H9 (cell line): ENCODE measurements at regions not wholly inside any gene's neighbourhood (a gene's known extent, or its start where the extent isn't known, plus 50 kb on each side); places are given as distances from the start of the nearest gene placed in this dataset.

Experiments used
- DNase-seq: peaks from one replicate; pipeline ENCODE4 v3.0.0-alpha.2; 2017
- H2AFZ ChIP-seq: one replicate; pipeline ENCODE4 v1.6.1; 2013; ENCODE audit warnings: mild to moderate bottlenecking, low read length, control low read depth, moderate library complexity
- H2AK5ac ChIP-seq: 2 replicates; pipeline ENCODE4 v1.6.1; 2013; ENCODE audit warnings: low read length, control low read depth, mixed read lengths; ENCODE audit not compliant: insufficient read length
- H2BK120ac ChIP-seq: one replicate; pipeline ENCODE4 v1.6.1; 2013; ENCODE audit warnings: low read depth, mild to moderate bottlenecking, low read length, control low read depth, inconsistent platforms; ENCODE audit not compliant: poor library complexity, severe bottlenecking
- H2BK12ac ChIP-seq: 2 replicates; pipeline ENCODE4 v1.6.1; 2013; ENCODE audit warnings: low read length, control low read depth, mixed read lengths, low read depth; ENCODE audit not compliant: insufficient read length
- H2BK15ac ChIP-seq: 2 replicates; pipeline ENCODE4 v1.6.1; 2013; ENCODE audit warnings: low read depth, low read length, control low read depth
- H2BK20ac ChIP-seq: one replicate; pipeline ENCODE4 v1.6.1; 2013; ENCODE audit warnings: low read depth, mild to moderate bottlenecking, low read length, control low read depth, inconsistent platforms; ENCODE audit not compliant: poor library complexity, severe bottlenecking
- H2BK5ac ChIP-seq: 2 replicates; pipeline ENCODE4 v1.6.1; 2013; ENCODE audit warnings: low read length, control low read depth, mixed read lengths; ENCODE audit not compliant: insufficient read length
- H3K14ac ChIP-seq: 2 replicates; pipeline ENCODE4 v1.6.1; 2013; ENCODE audit warnings: low read length, control low read depth; ENCODE audit not compliant: insufficient read depth
- H3K18ac ChIP-seq: 2 replicates; pipeline ENCODE4 v1.6.1; 2013; ENCODE audit warnings: low read depth, mild to moderate bottlenecking, mixed read lengths, low read length, control low read depth; ENCODE audit not compliant: insufficient read length
- H3K23ac ChIP-seq: 2 replicates; pipeline ENCODE4 v1.6.1; 2013; ENCODE audit warnings: low read length, control low read depth, mixed read lengths, low read depth; ENCODE audit not compliant: insufficient read length
- H3K23me2 ChIP-seq: 2 replicates; pipeline ENCODE4 v1.6.1; 2013; ENCODE audit warnings: low read depth, mild to moderate bottlenecking, mixed read lengths, low read length, control low read depth; ENCODE audit not compliant: insufficient read length, poor library complexity, severe bottlenecking
- H3K27ac ChIP-seq: 2 replicates; pipeline ENCODE4 v1.5.1; 2013; ENCODE audit warnings: low read length, control low read depth, mixed read lengths, low read depth; ENCODE audit not compliant: insufficient read length
- H3K27me3 ChIP-seq: 2 replicates; pipeline ENCODE4 v1.6.1; 2013; ENCODE audit warnings: low read length, control low read depth, inconsistent platforms; ENCODE audit not compliant: insufficient read depth
- H3K4ac ChIP-seq: 2 replicates; pipeline ENCODE4 v1.6.1; 2013; ENCODE audit warnings: low read depth, mild to moderate bottlenecking, control low read depth, inconsistent platforms, low read length, moderate library complexity
- H3K4me1 ChIP-seq: 2 replicates; pipeline ENCODE4 v1.6.1; 2013; ENCODE audit warnings: low read length, control low read depth, inconsistent platforms; ENCODE audit not compliant: insufficient read depth
- H3K4me2 ChIP-seq: 2 replicates; pipeline ENCODE4 v1.6.1; 2013; ENCODE audit warnings: low read length, control low read depth, mixed read lengths; ENCODE audit not compliant: insufficient read length, insufficient read depth
- H3K56ac ChIP-seq: 2 replicates; pipeline ENCODE4 v1.6.1; 2013; ENCODE audit warnings: low read depth, mild to moderate bottlenecking, mixed read lengths, low read length, control low read depth; ENCODE audit not compliant: insufficient read length
- H3K79me1 ChIP-seq: 2 replicates; pipeline ENCODE4 v1.6.1; 2013; ENCODE audit warnings: low read depth, mild to moderate bottlenecking, moderate library complexity, low read length, control low read depth, inconsistent platforms; ENCODE audit not compliant: insufficient read depth, poor library complexity, severe bottlenecking
- H3K79me2 ChIP-seq: 2 replicates; pipeline ENCODE4 v1.6.1; 2013; ENCODE audit warnings: low read length, control low read depth, inconsistent platforms; ENCODE audit not compliant: insufficient read depth
- H3K9ac ChIP-seq: 2 replicates; pipeline ENCODE4 v1.6.1; 2013; ENCODE audit warnings: low read length, control low read depth, mixed read lengths; ENCODE audit not compliant: insufficient read length; ENCODE audit errors: extremely low read depth
- H3K9me3 ChIP-seq: one replicate; pipeline ENCODE4 v1.6.1; 2013; ENCODE audit warnings: low read depth, low read length, inconsistent platforms; ENCODE audit not compliant: control insufficient read depth
- H3T11ph ChIP-seq: one replicate; pipeline ENCODE4 v1.6.1; 2013; ENCODE audit warnings: mild to moderate bottlenecking, low read length, control low read depth, inconsistent platforms
- H4K20me1 ChIP-seq: one replicate; pipeline ENCODE4 v1.6.1; 2013; ENCODE audit not compliant: control insufficient read depth, insufficient read length, insufficient read depth
- H4K5ac ChIP-seq: 2 replicates; pipeline ENCODE4 v1.6.1; 2013; ENCODE audit warnings: low read depth, mild to moderate bottlenecking, mixed read lengths, low read length, control low read depth; ENCODE audit not compliant: insufficient read length
- H4K8ac ChIP-seq: replicated peaks from 2 replicates; pipeline ENCODE4 v1.6.1; 2013; ENCODE audit warnings: low read length, control low read depth, mixed read lengths, low read depth; ENCODE audit not compliant: insufficient read length
- H4K91ac ChIP-seq: 2 replicates; pipeline ENCODE4 v1.6.1; 2013; ENCODE audit warnings: low read depth, mild to moderate bottlenecking, moderate library complexity, mixed read lengths, low read length, control low read depth; ENCODE audit not compliant: insufficient read length
- H3K27ac Mint-ChIP-seq, 3 experiments: 2 replicates in 2 of 3; 3 replicates in 1 of 3; pipeline ENCODE4 v1.8.0; 2020 to 2021; ENCODE audit warnings: mixed read lengths in 3 of 3, mild to moderate bottlenecking in 1 of 3, moderate library complexity in 1 of 3
- H3K27me3 Mint-ChIP-seq: 2 replicates; pipeline ENCODE4 v1.8.0; 2021; ENCODE audit warnings: low read depth, mild to moderate bottlenecking, moderate library complexity, mixed read lengths
- H3K36me3 Mint-ChIP-seq, 3 experiments: 2 replicates in 2 of 3; 3 replicates in 1 of 3; pipeline ENCODE4 v1.8.0; 2020 to 2021; ENCODE audit warnings: low read depth in 3 of 3, mixed read lengths in 3 of 3; ENCODE audit not compliant: insufficient read depth in 1 of 3
- H3K4me1 Mint-ChIP-seq, 2 experiments: 2 replicates each; pipeline ENCODE4 v1.8.0; 2020; ENCODE audit warnings: mixed read lengths in 2 of 2
- H3K4me3 Mint-ChIP-seq, 2 experiments: 2 replicates in 1 of 2; 3 replicates in 1 of 2; pipeline ENCODE4 v1.8.0; 2020 to 2021; ENCODE audit warnings: mild to moderate bottlenecking in 2 of 2, mixed read lengths in 2 of 2, moderate library complexity in 1 of 2
- H3K9me3 Mint-ChIP-seq, 2 experiments: 2 replicates in 1 of 2; 3 replicates in 1 of 2; pipeline ENCODE4 v1.8.0; 2020; ENCODE audit warnings: mild to moderate bottlenecking in 2 of 2, mixed read lengths in 2 of 2, moderate library complexity in 1 of 2
- WGBS: extraction: QIAGEN DNeasy Blood & Tissue Kit; methylation state at CpG from one replicate; pipeline ENCODE4 v1.1.7; 2013; ENCODE audit warnings: missing lambda C conversion rate, low lambda C conversion rate, mixed read lengths; ENCODE audit not compliant: insufficient read length; ENCODE audit errors: extremely low coverage; 5-methylcytosine and 5-hydroxymethylcytosine counted together
- TF ChIP-seq, protein P1 (sequence below): fragments of 200-600 bp; sonication (generic); conservative IDR thresholded peaks from 3 replicates; pipeline ENCODE4 v1.8.0; 2021; ENCODE audit warnings: antibody characterized with exemption, mild to moderate bottlenecking

DNA sequence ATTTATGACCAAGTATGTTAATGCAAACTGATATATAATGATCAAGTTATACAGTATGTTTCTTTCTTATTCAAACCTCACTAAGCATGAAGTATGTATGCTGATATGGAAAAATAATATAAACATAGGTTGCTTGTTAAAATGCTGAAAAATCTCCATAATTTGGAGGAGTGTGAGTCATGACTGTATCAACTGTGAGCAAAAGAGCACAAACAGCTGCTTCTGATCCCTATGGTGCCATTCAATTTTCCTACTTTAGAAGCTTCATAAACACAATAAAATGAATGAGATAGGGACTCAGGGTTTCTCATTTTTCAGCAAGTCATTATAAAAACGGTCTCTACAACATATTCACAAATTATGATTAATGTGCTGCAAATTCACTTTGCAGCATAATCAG lies 129.9 kb upstream of the TFPI start:
- H3K4me3 Mint-ChIP-seq = no peak overlapping the region
- H3K4ac ChIP-seq = no peak overlapping the region
- no peak overlapping the region for H2BK20ac ChIP-seq
- H3K27me3 ChIP-seq = no peaks in the 10 kb centered on the region
- H4K5ac ChIP-seq = no peak overlapping the region
- H4K91ac ChIP-seq = no peak overlapping the region
- no peak overlapping the region for H3K23ac ChIP-seq
- no peak overlapping the region for H3K4me2 ChIP-seq
- no peaks in the 10 kb centered on the region for H3K23me2 ChIP-seq
- no peak overlapping the region for H2AFZ ChIP-seq
- no peak overlapping the region for H3T11ph ChIP-seq
- no peak overlapping the region for H4K8ac ChIP-seq
- no peak overlapping the region for H3K18ac ChIP-seq
- no peak overlapping the region for H3K14ac ChIP-seq
- H3K27ac ChIP-seq = no peak overlapping the region
- no peak overlapping the region for H2BK120ac ChIP-seq
- H3K79me1 ChIP-seq = no peaks in the 10 kb centered on the region
- TF ChIP-seq, protein P1, sequence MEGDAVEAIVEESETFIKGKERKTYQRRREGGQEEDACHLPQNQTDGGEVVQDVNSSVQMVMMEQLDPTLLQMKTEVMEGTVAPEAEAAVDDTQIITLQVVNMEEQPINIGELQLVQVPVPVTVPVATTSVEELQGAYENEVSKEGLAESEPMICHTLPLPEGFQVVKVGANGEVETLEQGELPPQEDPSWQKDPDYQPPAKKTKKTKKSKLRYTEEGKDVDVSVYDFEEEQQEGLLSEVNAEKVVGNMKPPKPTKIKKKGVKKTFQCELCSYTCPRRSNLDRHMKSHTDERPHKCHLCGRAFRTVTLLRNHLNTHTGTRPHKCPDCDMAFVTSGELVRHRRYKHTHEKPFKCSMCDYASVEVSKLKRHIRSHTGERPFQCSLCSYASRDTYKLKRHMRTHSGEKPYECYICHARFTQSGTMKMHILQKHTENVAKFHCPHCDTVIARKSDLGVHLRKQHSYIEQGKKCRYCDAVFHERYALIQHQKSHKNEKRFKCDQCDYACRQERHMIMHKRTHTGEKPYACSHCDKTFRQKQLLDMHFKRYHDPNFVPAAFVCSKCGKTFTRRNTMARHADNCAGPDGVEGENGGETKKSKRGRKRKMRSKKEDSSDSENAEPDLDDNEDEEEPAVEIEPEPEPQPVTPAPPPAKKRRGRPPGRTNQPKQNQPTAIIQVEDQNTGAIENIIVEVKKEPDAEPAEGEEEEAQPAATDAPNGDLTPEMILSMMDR = no peak
- DNase-seq = no peak
- no peak overlapping the region for H2AK5ac ChIP-seq
- H3K9me3 Mint-ChIP-seq = no peaks in the 10 kb centered on the region
- H2BK5ac ChIP-seq = no peak overlapping the region
- no peaks in the 10 kb centered on the region; the same call in 1 of the 2 replicates for H3K79me2 ChIP-seq
- H3K27me3 Mint-ChIP-seq = no peaks in the 10 kb centered on the region
- no peak overlapping the region for H2BK15ac ChIP-seq
- WGBS = no CpG with 5 or more reads among the region's 1 CpG
- H3K9me3 ChIP-seq = no peaks in the 10 kb centered on the region
- no peak overlapping the region for H3K9ac ChIP-seq
- no peaks in the 10 kb centered on the region for H4K20me1 ChIP-seq
- peaks cover 11 to 43% of the 10 kb centered on the region in 2 experiments; a peak in 3 of 4 replicates for H3K4me1 Mint-ChIP-seq
- H3K4me1 ChIP-seq = peaks cover 1% of the 10 kb centered on the region; the same call in 1 of the 2 replicates
- no peak overlapping the region for H2BK12ac ChIP-seq
- H3K36me3 Mint-ChIP-seq = no peaks in the 10 kb centered on the region
- H3K56ac ChIP-seq = no peak overlapping the region
- no peak overlapping the region for H3K27ac Mint-ChIP-seq
